ENCODE measurements at regions not wholly inside any gene's neighbourhood (a gene's known extent, or its start where the extent isn't known, plus 50 kb on each side); places are given as distances from the start of the nearest gene placed in this dataset.

DNA sequence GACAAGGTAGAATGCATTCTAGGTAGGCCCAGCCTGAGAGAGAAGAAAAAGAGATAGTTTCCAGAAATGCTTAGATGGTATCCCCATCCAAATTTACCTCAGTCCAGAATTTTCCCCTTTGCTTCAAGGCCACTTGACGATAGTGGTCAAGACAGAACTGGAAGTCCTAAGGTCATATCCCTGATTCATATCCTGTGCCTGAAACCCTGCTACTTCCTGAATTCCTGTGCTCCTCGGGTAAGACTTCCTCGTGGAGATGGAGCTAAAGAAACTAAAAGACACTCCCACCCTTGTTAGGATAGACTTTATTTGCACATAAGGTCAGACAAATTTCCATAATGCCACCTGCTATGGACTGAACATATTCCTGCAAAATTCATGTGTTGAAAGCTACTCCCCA is 175.9 kb downstream of the EVX1 start:
- TF ChIP-seq, protein P1, sequence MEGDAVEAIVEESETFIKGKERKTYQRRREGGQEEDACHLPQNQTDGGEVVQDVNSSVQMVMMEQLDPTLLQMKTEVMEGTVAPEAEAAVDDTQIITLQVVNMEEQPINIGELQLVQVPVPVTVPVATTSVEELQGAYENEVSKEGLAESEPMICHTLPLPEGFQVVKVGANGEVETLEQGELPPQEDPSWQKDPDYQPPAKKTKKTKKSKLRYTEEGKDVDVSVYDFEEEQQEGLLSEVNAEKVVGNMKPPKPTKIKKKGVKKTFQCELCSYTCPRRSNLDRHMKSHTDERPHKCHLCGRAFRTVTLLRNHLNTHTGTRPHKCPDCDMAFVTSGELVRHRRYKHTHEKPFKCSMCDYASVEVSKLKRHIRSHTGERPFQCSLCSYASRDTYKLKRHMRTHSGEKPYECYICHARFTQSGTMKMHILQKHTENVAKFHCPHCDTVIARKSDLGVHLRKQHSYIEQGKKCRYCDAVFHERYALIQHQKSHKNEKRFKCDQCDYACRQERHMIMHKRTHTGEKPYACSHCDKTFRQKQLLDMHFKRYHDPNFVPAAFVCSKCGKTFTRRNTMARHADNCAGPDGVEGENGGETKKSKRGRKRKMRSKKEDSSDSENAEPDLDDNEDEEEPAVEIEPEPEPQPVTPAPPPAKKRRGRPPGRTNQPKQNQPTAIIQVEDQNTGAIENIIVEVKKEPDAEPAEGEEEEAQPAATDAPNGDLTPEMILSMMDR (IDR thresholded peaks at IDR 0.05): no peak
- no peak for TF ChIP-seq POLR2A (IDR thresholded peaks at IDR 0.05)
